ENCODE measurements at regions not wholly inside any gene's neighbourhood (a gene's known extent, or its start where the extent isn't known, plus 50 kb on each side); places are given as distances from the start of the nearest gene placed in this dataset.

DNA sequence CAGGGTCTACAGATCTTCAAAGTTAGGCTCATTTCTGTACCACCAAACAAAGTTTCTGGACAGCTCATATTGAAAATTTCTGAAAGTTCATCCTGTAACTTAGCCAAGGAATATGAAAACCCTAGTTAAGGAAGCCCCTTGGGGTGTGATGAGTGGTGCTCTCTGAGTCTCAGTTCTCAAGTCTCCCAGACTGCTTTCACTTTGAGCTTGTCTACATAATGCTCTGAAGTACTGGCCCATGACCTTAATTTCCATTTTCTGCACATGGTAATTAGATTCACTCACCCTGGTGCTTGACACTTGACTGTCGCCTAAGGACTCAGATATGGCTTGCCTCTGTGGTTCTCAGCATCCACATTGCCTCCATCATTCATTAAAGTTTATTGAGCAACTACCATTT lies 51.7 kb upstream of the SATB2 start:
- DNase-seq (ENCODE audit: low read depth, low spot score) (no peak), ATAC-seq (no peak)
- Histone ChIP-seq H3K27me3 (ENCODE audit: control insufficient read depth, insufficient read depth, low read length) (peaks cover 8% of the 10 kb centered on the region), H3K4me3 (ENCODE audit: low read depth in 2 of 2, low read length in 2 of 2) (no peak overlapping the region), H3K36me3 (ENCODE audit: control insufficient read depth, insufficient read depth, low read length) (no peaks in the 10 kb centered on the region), H3K9me3 (ENCODE audit: control insufficient read depth, insufficient read depth, low read depth, low read length) (no peaks in the 10 kb centered on the region), H3K4me1 (ENCODE audit: control insufficient read depth, insufficient read depth, low read length) (no peaks in the 10 kb centered on the region), H3K27ac (ENCODE audit: low read length) (no peak overlapping the region)
- in situ Hi-C loops (cut with HindIII; ENCODE audit: low pct_unique_long_range_greater_than_20kb, low sequenced_read_pairs) (no loop called here), intact Hi-C loops (cut with micrococcal nuclease; ENCODE audit: unreplicated experiment) (no loop called here)
- ChIA-PET CTCF (no interaction called here), POLR2A (no interaction called here)
- TF ChIP-seq, protein P1, sequence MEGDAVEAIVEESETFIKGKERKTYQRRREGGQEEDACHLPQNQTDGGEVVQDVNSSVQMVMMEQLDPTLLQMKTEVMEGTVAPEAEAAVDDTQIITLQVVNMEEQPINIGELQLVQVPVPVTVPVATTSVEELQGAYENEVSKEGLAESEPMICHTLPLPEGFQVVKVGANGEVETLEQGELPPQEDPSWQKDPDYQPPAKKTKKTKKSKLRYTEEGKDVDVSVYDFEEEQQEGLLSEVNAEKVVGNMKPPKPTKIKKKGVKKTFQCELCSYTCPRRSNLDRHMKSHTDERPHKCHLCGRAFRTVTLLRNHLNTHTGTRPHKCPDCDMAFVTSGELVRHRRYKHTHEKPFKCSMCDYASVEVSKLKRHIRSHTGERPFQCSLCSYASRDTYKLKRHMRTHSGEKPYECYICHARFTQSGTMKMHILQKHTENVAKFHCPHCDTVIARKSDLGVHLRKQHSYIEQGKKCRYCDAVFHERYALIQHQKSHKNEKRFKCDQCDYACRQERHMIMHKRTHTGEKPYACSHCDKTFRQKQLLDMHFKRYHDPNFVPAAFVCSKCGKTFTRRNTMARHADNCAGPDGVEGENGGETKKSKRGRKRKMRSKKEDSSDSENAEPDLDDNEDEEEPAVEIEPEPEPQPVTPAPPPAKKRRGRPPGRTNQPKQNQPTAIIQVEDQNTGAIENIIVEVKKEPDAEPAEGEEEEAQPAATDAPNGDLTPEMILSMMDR (IDR thresholded peaks at IDR 0.05) = no peak
- BruUV-seq (replicated peaks) = no TSS peak
